Smooth muscle cell (in vitro differentiated cells): ENCODE measurements at regions not wholly inside any gene's neighbourhood (a gene's known extent, or its start where the extent isn't known, plus 50 kb on each side); places are given as distances from the start of the nearest gene placed in this dataset.

Source experiments
- DNase-seq: peaks from one replicate; lab custom pipeline; 2025; ENCODE audit not compliant: unreplicated experiment; lab: John Stamatoyannopoulos, UW
- H2AFZ ChIP-seq: fragments of 200-600 bp; sonication (generic); 2 replicates; pipeline ENCODE4 v1.6.0; 2016; ENCODE audit warnings: antibody characterized with exemption, low read depth, mild to moderate bottlenecking
- H3F3A ChIP-seq: fragments of 200-600 bp; sonication (generic); 2 replicates; pipeline ENCODE4 v1.6.0; 2017; ENCODE audit warnings: antibody characterized with exemption, low read depth
- H3K27ac ChIP-seq: fragments of 200-600 bp; sonication (generic); 2 replicates; pipeline ENCODE4 v1.5.1; 2016; ENCODE audit warnings: low read depth, mild to moderate bottlenecking
- H3K27me3 ChIP-seq: fragments of 200-600 bp; sonication (generic); 2 replicates; pipeline ENCODE4 v1.6.1; 2016; ENCODE audit warnings: low read depth, mild to moderate bottlenecking
- H3K36me3 ChIP-seq: fragments of 200-600 bp; sonication (generic); 2 replicates; pipeline ENCODE4 v1.5.1; 2016; ENCODE audit warnings: low read depth
- H3K4me1 ChIP-seq: fragments of 200-600 bp; sonication (generic); 2 replicates; pipeline ENCODE4 v1.5.1; 2016; ENCODE audit warnings: low read depth
- H3K4me2 ChIP-seq: fragments of 200-600 bp; sonication (generic); 2 replicates; pipeline ENCODE4 v1.6.0; 2016; ENCODE audit warnings: mild to moderate bottlenecking
- H3K4me3 ChIP-seq: fragments of 200-600 bp; sonication (generic); 2 replicates; pipeline ENCODE4 v1.5.1; 2016; ENCODE audit warnings: mild to moderate bottlenecking
- H3K79me2 ChIP-seq: fragments of 200-600 bp; sonication (generic); 2 replicates; pipeline ENCODE4 v1.6.0; 2016; ENCODE audit warnings: low read depth, mild to moderate bottlenecking
- H3K9ac ChIP-seq: fragments of 200-600 bp; sonication (generic); 2 replicates; pipeline ENCODE4 v1.6.0; 2016; ENCODE audit warnings: low read depth
- H3K9me3 ChIP-seq: fragments of 200-600 bp; sonication (generic); replicated peaks from 2 replicates; pipeline ENCODE4 v1.5.1; 2016; ENCODE audit warnings: low read depth
- H4K20me1 ChIP-seq: fragments of 200-600 bp; sonication (generic); 2 replicates; pipeline ENCODE4 v1.6.0; 2016; ENCODE audit warnings: low read depth
- CTCF ChIP-seq: fragments of 200-600 bp; sonication (generic); IDR thresholded peaks from 2 replicates; pipeline ENCODE4 v1.5.1; 2017; ENCODE audit warnings: borderline replicate concordance, mild to moderate bottlenecking, antibody characterized with exemption; ENCODE audit not compliant: insufficient read depth, poor library complexity, severe bottlenecking
- WGBS: methylation state at CpG from one replicate; pipeline ENCODE4 v1.1.7; 2016; ENCODE audit warnings: low lambda C conversion rate; 5-methylcytosine and 5-hydroxymethylcytosine counted together

GRCh38 chr13:99620806-99621205 lies 119.5 kb downstream of the TM9SF2 start:
- Histone ChIP-seq H3K27ac (no peak overlapping the region), H3K27me3 (no peaks in the 10 kb centered on the region), H2AFZ (no peak overlapping the region), H3K36me3 (no peaks in the 10 kb centered on the region), H4K20me1 (no peaks in the 10 kb centered on the region), H3F3A (no peaks in the 10 kb centered on the region), H3K4me1 (peaks cover 7% of the 10 kb centered on the region), H3K4me3 (no peak overlapping the region), H3K4me2 (no peak overlapping the region), H3K9me3 (no peaks in the 10 kb centered on the region), H3K9ac (no peak overlapping the region), H3K79me2 (no peaks in the 10 kb centered on the region)
- no peak for TF ChIP-seq CTCF
- DNase-seq: no peak
- 84% methylated on average over 3 of the region's 3 CpGs for WGBS

- H2AFZ ChIP-seq: no peak overlapping the region
- H3K4me2 ChIP-seq: no peak overlapping the region
- no peak for TF ChIP-seq CTCF
- 93% methylated on average over 2 of the region's 2 CpGs for WGBS
- no peaks in the 10 kb centered on the region for H3K4me1 ChIP-seq
- no peak for DNase-seq
- no peak overlapping the region for H3K27ac ChIP-seq
- H3K36me3 ChIP-seq: no peaks in the 10 kb centered on the region
- H3K27me3 ChIP-seq: no peaks in the 10 kb centered on the region
- no peaks in the 10 kb centered on the region for H4K20me1 ChIP-seq
- H3K4me3 ChIP-seq: no peak overlapping the region
- no peak overlapping the region for H3K9ac ChIP-seq
- no peaks in the 10 kb centered on the region for H3K9me3 ChIP-seq
- H3F3A ChIP-seq: no peaks in the 10 kb centered on the region
- no peaks in the 10 kb centered on the region for H3K79me2 ChIP-seq
These were observed 117.9 kb downstream of the TM9SF2 start for GRCh38 chr13:99619207-99619606.

- no peak overlapping the region for H3K27ac ChIP-seq
- no peak overlapping the region for H3K4me2 ChIP-seq
- no peak overlapping the region for H3K9ac ChIP-seq
- no peak overlapping the region for H3K4me3 ChIP-seq
- DNase-seq: peak; percentile 4
- 32% methylated on average over 11 of the region's 11 CpGs for WGBS
- H3K27me3 ChIP-seq: no peaks in the 10 kb centered on the region
- TF ChIP-seq CTCF: peak; percentile 71
- H3K36me3 ChIP-seq: no peaks in the 10 kb centered on the region
- no peaks in the 10 kb centered on the region for H3K9me3 ChIP-seq
- no peaks in the 10 kb centered on the region for H4K20me1 ChIP-seq
- H3F3A ChIP-seq: no peaks in the 10 kb centered on the region
- no peaks in the 10 kb centered on the region for H3K4me1 ChIP-seq
- H2AFZ ChIP-seq: peak overlapping the region; percentile 15
- no peaks in the 10 kb centered on the region for H3K79me2 ChIP-seq
These were observed 116.4 kb downstream of the TM9SF2 start for GRCh38 chr13:99617474-99618255.

- no peak for DNase-seq
- peaks cover 10% of the 10 kb centered on the region for H3F3A ChIP-seq
- WGBS: 54% methylated on average over 9 of the region's 9 CpGs
- no peak overlapping the region for H3K27ac ChIP-seq
- no peaks in the 10 kb centered on the region for H3K9me3 ChIP-seq
- H3K36me3 ChIP-seq: no peaks in the 10 kb centered on the region
- no peak overlapping the region for H3K9ac ChIP-seq
- H2AFZ ChIP-seq: no peak overlapping the region
- no peak overlapping the region for H3K4me2 ChIP-seq
- H3K79me2 ChIP-seq: no peaks in the 10 kb centered on the region
- H3K27me3 ChIP-seq: no peaks in the 10 kb centered on the region
- H3K4me1 ChIP-seq: peaks cover 11% of the 10 kb centered on the region
- H4K20me1 ChIP-seq: no peaks in the 10 kb centered on the region
- no peak overlapping the region for H3K4me3 ChIP-seq
- no peak for TF ChIP-seq CTCF
These were observed 113.2 kb downstream of the TM9SF2 start for GRCh38 chr13:99614465-99614885.
